ENCODE measurements at regions not wholly inside any gene's neighbourhood (a gene's known extent, or its start where the extent isn't known, plus 50 kb on each side); places are given as distances from the start of the nearest gene placed in this dataset.
"Not testable (repeated sequence)": the region's sequence is repeated elsewhere in the genome, so short reads cannot be mapped to it uniquely, and the experiment has no call there.

GRCh38 chr10:28130267-28130666, 131.4 kb upstream of the ODAD2 start:
- no peak for DNase-seq

- no peak for DNase-seq
Observed at GRCh38 chr10:28127881-28128280, 129.0 kb upstream of the ODAD2 start.

GRCh38 chr10:28125701-28126100, 126.8 kb upstream of the ODAD2 start:
- DNase-seq = peak; percentile 14

GRCh38 chr10:28120795-28121194, 121.9 kb upstream of the ODAD2 start:
- DNase-seq = no peak

GRCh38 chr10:28120043-28120749, 121.3 kb upstream of the ODAD2 start:
- DNase-seq = no peak

GRCh38 chr10:28118985-28119628, 120.2 kb upstream of the ODAD2 start:
- no peak for DNase-seq

DNA sequence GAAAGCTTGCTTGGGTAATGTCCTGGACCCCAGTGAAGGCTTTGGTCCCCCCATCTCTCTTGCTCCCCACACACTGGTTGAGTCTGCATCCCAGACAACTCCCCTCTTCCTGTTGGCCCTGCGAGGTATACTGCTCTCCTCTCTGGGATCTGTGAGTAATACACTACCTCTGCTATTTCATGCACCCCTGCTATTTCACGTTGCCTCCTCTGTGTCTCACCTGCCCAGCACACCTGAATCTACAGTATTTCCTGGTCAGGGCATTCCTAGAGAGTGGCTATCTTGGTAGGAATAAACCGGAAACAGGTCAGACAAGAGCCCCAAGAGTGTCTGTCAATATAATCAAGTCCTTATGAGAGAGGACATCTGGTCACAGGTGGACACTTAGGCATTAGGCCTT, 114.3 kb upstream of the ODAD2 start:
- DNase-seq = no peak

DNA sequence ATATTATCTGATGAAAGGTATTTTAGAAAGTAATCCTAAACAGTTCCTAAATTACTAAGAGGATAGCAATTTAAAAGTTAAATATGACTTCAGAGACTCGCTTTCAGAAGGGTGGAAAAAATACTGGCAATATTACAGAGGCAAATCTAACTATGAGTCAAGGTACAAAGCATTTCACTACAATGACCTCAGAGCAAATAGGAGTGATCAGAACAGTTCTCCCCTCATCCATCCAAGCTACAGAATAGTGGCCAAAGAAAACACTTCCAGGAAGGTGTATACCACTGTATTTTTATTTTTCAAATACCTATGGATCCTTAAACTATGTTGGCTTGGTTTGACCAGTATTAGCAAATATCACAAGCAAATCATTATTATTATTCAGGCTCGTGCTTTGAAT, 112.8 kb upstream of the ODAD2 start:
- DNase-seq = no peak

DNA sequence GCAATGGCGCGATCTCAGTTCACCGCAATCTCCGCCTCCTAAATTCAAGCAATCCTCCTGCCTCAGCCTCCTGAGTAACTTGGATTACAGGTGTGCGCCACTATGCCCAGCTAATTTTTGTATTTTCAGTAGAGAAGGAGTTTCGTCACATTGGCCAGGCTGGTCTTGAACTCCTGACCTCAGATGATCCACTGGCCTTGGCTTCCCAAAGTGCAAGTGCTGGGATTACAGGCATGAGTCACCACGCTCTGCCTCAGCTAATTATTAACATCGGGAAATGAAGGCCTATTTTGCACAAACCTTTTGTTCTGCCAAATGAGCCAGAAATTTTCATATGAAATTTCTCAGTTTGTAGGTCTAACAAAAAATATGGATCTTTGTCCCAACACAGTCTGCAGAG, 106.7 kb upstream of the ODAD2 start:
- no peak for DNase-seq

GRCh38 chr10:28097633-28098032, 98.8 kb upstream of the ODAD2 start:
- DNase-seq = no peak

DNA sequence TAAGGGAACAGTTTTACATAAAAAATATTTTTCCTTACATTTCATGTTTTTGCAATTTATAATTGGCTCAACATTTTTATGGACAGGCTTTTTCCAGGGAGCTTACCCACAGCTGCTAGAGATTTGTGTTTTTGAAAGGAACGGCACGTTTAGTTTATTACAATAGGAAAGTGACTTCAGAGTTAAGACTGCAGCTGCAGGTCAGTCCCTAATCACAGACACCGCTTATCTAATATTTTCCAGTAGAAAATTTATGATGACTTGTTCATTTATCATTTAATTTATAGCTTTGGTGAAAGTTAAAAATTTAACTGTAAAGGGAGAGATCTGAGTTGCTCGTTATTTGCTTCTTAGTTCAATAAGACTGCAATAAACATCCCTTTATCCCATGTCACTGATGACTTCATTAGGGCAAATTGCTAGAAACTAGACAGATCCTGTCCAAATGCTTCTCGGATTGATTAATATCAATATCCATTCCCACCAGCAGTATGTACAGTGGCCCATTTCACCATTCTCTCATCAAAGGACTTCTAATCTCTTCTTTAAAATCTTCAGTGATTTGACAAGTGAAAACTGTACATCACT, 97.0 kb upstream of the ODAD2 start:
- DNase-seq = peak; percentile 20

DNA sequence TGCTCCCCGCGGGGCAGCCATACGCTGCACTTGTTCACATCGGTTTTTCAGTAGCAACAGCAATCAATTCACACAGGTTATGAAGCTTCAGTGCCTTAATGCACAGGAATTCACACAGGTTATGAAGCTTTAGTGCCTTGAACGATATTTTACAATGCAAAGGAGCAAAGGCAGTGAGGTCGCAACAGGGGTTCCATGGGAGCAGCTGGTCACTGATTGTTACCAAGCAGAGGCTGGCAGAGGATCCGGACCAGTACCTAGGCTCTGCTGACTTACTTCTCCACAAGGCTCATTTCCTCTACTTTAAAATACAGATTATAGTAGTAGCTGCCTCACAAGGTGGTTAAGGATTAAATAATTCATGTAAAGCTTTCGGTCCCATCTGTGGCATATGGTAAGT, 95.2 kb upstream of the ODAD2 start:
- no peak for DNase-seq

- no peak for DNase-seq
Observed at GRCh38 chr10:28091913-28092312, 93.0 kb upstream of the ODAD2 start.

DNA sequence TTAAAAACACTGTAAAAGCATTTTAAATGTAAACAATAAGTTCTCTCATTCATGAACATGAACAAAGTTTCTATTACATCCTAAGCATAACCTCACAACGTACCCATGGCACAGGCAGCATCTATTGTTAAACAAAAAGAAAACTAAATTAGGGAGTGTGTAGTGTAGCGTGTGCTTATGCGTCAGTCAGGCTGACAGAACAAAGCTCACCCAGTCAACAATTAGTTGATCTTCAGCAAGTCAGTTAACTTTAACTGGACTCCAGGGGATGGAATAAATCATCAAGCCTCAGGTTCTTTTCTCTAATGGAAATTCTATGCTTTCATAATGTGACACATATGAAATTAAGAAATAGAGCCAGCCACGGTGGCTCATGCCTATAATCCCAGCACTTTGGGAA, 91.6 kb upstream of the ODAD2 start:
- DNase-seq = no peak

DNA sequence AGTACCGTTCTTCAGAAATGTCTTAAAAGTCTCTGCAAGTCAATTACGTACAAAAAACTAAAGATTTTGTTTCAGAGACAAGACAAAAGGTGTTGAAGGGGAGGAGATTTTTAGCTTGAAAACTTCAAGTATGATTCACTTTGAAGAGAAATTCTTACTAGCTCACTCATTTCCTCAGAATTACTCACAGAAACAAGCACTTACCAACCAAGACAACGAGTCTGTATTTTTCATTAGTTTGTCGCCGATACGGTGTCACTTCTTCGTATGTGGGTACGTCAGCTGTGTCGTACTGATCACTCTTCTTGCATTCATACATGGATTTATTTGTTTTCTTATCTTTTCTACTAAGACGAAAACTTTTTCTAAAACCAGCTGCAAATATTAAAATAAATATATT, 90.6 kb upstream of the ODAD2 start:
- no peak for DNase-seq

- no peak for DNase-seq
Observed at GRCh38 chr10:28087661-28088351, 88.9 kb upstream of the ODAD2 start.

- not testable (repeated sequence) for DNase-seq
Observed at GRCh38 chr10:28085760-28086159, 86.9 kb upstream of the ODAD2 start.

GRCh38 chr10:28082885-28083284, 84.0 kb upstream of the ODAD2 start:
- no peak for DNase-seq

DNA sequence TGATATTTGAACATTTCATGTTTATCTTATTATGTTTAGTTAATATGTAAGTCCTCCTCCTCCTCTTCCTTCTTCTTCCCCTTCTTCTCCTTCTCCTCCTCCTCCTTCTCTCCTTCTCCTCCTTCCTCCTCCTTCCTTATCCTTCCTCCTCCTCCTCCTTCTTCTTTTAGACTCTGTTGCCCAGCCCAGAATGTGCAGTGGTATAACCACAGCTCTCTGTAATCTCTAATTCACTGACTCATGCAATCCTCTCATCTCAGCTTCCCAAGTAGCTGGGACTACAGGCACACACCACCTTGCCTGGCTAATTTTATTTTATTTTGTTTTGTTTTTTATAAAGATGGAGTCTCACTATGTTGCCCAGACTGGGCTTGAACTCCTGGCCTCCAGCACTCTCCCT, 83.4 kb upstream of the ODAD2 start:
- DNase-seq = no peak

GRCh38 chr10:28077889-28078288, 79.0 kb upstream of the ODAD2 start:
- no peak for DNase-seq

- no peak for DNase-seq
Observed at GRCh38 chr10:28075424-28075823, 76.5 kb upstream of the ODAD2 start.

- DNase-seq = no peak
Observed at GRCh38 chr10:28072573-28072972, 73.7 kb upstream of the ODAD2 start.

DNA sequence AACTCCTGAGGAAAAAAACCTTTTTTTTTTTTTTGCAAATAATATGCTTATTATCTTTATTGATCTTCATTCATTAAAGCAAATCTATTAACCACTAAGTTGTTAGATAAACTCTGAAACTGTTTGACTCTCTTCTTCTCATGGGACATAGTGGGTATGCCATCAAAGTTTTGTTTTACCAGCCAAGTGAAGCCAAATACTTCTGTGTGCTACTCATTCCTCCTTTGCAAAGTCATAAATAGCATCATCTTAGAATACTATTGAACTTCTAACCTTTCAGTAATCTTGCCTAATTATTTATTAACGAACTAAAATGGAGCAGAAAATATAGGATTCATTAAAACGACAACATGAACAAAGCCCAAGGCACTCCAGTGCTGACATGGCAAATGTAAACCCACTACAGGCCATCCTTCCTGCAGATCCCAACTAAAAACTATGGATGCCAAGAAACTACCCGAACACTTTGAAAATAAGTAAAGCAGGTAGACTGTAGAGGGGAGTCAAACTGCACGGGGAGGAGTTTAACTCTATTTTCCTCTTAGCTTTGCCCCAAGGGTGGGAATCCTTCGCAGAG, 61.2 kb upstream of the ODAD2 start:
- no peak for DNase-seq

Data from tongue (tissue), 1 donor.